ENCODE measurements at regions not wholly inside any gene's neighbourhood (a gene's known extent, or its start where the extent isn't known, plus 50 kb on each side); places are given as distances from the start of the nearest gene placed in this dataset.

- no peak for DNase-seq
These were observed 70.3 kb upstream of the ASTN2 start for GRCh38 chr9:117485176-117485575.

DNA sequence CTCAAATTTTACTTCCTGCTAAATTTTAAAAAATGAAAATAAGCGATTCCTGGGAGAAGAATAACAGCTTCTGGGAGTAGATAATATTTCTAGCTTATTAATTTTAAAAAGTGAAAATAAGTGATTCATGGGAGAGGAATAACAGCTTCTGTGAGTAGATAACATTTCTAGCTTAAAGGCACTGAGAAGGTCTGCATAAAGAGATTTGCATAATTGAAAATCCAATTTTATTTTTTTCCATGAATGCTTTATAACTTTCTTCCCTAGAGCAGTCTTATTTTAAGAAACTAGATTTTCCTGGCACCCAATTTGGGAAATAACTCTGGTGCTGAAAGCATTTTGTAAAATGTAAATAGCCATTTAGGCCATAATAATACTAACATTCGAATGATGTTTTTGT lies 65.9 kb upstream of the ASTN2 start:
- DNase-seq, result no peak

- no peak for DNase-seq
These were observed 65.4 kb upstream of the ASTN2 start for GRCh38 chr9:117480253-117480652.

- no peak for DNase-seq
These were observed 58.4 kb upstream of the ASTN2 start for GRCh38 chr9:117473293-117473692.

GRCh38 chr9:117470902-117471301 lies 56.0 kb upstream of the ASTN2 start:
- no peak for DNase-seq

GRCh38 chr9:117470455-117470854 lies 55.6 kb upstream of the ASTN2 start:
- DNase-seq, result no peak

DNA sequence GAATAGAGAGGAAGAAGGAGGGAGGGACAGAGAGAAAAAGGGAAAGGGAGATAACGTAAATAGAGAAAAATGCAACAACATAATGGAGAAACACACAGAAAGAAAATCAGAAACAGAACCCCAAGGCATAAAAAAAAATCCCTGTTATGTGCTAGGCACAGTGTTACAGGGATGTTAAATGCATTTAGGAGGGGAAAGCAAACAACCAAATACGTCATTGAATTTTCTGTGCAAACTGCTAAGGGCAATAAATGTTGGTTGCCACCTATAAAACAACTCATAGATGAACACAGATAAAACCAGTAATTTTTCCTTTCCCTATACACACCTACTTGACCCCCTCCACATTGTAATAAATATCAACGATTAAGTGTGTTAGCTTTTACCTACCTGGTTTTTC lies 51.3 kb upstream of the ASTN2 start:
- no peak for DNase-seq

DNA sequence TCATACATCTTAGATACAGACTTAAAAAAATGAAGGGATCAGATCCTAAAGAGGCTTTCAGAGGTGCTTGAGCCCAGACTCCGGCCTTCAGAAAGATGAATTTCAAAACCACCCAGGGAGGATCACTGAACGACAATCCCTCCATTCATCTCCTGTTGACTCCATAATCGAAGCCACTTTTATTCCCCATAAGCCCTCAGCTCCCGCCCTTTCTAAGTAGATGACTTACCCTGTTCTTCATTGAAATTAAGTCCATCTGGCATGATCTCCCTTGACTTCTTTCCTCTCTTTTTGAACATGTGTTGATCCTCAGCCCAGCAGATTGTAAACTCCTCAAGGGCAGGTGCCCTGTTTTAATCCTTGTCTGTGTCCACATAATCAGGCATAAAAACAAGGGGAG lies 50.8 kb upstream of the ASTN2 start:
- DNase-seq, result no peak

DNA sequence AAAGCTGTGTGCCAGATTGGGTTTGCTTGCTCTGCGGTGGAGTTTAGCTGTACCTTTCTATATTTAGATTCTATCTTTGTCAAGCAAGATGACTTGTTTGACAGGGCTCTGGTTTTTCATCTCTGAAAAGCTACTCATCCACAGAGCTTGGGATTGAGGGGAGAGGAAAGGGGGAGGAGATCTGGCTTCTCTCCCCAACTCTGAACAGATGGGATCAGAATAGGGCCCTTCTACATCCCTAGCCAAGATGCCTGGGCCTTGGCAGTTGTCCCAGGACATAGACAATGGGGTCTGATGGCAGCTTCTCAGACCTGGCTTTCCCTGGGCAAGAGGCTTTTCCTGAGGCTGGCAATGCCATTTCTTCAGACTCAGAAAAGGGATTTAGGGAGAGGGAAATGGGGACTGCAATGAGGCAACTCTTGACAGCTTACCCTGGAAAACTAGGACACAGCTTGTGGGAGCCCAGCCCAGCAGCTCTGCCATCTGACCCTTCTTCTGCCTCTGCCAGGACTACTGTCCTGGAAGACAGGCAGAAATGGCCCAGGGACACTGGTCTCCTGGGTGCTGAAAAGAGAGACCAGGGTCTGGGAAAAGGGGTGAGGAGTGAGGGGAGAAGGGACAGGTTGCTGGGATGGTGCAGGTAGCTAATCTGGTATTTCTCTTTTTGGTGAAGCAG lies 50.2 kb upstream of the ASTN2 start:
- DNase-seq, result no peak
